Caco-2 (cell line): ENCODE measurements at regions not wholly inside any gene's neighbourhood (a gene's known extent, or its start where the extent isn't known, plus 50 kb on each side); places are given as distances from the start of the nearest gene placed in this dataset.

ENCODE experiments used
- BruUV-seq: library from RNA; stranded (reverse); fragments of 400-500 nt; replicated peaks from 2 replicates; lab custom pipeline; 2021; lab: Mats Ljungman, UMichigan
- CTCF ChIA-PET: fragments of 300-600 bp; sonication (Branson Sonifier 250); formaldehyde crosslinking; loops from one replicate; lab custom pipeline; 2022; ENCODE audit warnings: antibody characterized with exemption; lab: Charles Lee
- POLR2A ChIA-PET: fragments of 300-600 bp; sonication (Branson Sonifier 250); formaldehyde crosslinking; loops from one replicate; lab custom pipeline; 2022; ENCODE audit warnings: antibody characterized with exemption; lab: Charles Lee
- DNase-seq, 2 experiments: peaks; one replicate each; pipeline versions ENCODE4 v3.0.0 to v3.0.0-alpha.2; 2020 to 2022
- H3K27me3 ChIP-seq: replicated peaks from 2 replicates; pipeline ENCODE4 v1.6.0; 2011; ENCODE audit warnings: low read length; ENCODE audit not compliant: control insufficient read depth, insufficient read depth
- H3K36me3 ChIP-seq: 2 replicates; pipeline ENCODE4 v1.5.1; 2011; ENCODE audit warnings: low read length; ENCODE audit not compliant: control insufficient read depth, insufficient read depth
- H3K4me1 ChIP-seq: fragments of 250-450 bp; sonication (Bioruptor Pico); 2 replicates; pipeline ENCODE4 v1.5.1; 2020; ENCODE audit warnings: mild to moderate bottlenecking
- H3K4me3 ChIP-seq: 2 replicates; pipeline ENCODE4 v1.5.1; 2011; ENCODE audit warnings: low read depth, mild to moderate bottlenecking, control low read depth, low read length
- H3K9me3 ChIP-seq: fragments of 250-450 bp; sonication (Bioruptor Pico); 2 replicates; pipeline ENCODE4 v1.5.1; 2020; ENCODE audit warnings: mild to moderate bottlenecking, moderate library complexity
- H3K27ac Mint-ChIP-seq: one replicate; pipeline ENCODE4 v1.8.0; 2022; ENCODE audit warnings: mixed read lengths; ENCODE audit not compliant: unreplicated experiment
- H3K27me3 Mint-ChIP-seq: one replicate; pipeline ENCODE4 v1.8.0; 2022; ENCODE audit warnings: mixed read lengths; ENCODE audit not compliant: insufficient read depth, unreplicated experiment
- H3K36me3 Mint-ChIP-seq: one replicate; pipeline ENCODE4 v1.8.0; 2022; ENCODE audit warnings: mild to moderate bottlenecking, mixed read lengths; ENCODE audit not compliant: insufficient read depth, unreplicated experiment
- H3K4me1 Mint-ChIP-seq: one replicate; pipeline ENCODE4 v1.8.0; 2022; ENCODE audit warnings: low read depth, mixed read lengths; ENCODE audit not compliant: unreplicated experiment
- H3K4me3 Mint-ChIP-seq: one replicate; pipeline ENCODE4 v1.8.0; 2022; ENCODE audit warnings: mild to moderate bottlenecking, moderate library complexity, mixed read lengths; ENCODE audit not compliant: unreplicated experiment
- H3K9me3 Mint-ChIP-seq: one replicate; pipeline ENCODE4 v1.8.0; 2022; ENCODE audit warnings: mixed read lengths; ENCODE audit not compliant: unreplicated experiment
- intact Hi-C: fragments of 100-400 bp; cut with micrococcal nuclease; formaldehyde crosslinking; loops from one replicate; pipeline ENCODE4 v1.10.0; 2022; ENCODE audit not compliant: unreplicated experiment
- TF ChIP-seq, protein P1 (sequence below), 2 experiments: fragments of 200-600 bp in 1 of 2; IDR thresholded peaks; 1 replicate in 1 of 2; 2 replicates in 1 of 2; pipeline versions ENCODE4 v1.5.1 to v1.8.0; 2011 to 2022; ENCODE audit warnings: antibody characterized with exemption in 1 of 2, control low read depth in 1 of 2, inconsistent platforms in 1 of 2, low read depth in 1 of 2, low read length in 1 of 2, mild to moderate bottlenecking in 1 of 2, moderate library complexity in 1 of 2; ENCODE audit not compliant: insufficient read depth in 1 of 2, severe bottlenecking in 1 of 2, unreplicated experiment in 1 of 2

DNA sequence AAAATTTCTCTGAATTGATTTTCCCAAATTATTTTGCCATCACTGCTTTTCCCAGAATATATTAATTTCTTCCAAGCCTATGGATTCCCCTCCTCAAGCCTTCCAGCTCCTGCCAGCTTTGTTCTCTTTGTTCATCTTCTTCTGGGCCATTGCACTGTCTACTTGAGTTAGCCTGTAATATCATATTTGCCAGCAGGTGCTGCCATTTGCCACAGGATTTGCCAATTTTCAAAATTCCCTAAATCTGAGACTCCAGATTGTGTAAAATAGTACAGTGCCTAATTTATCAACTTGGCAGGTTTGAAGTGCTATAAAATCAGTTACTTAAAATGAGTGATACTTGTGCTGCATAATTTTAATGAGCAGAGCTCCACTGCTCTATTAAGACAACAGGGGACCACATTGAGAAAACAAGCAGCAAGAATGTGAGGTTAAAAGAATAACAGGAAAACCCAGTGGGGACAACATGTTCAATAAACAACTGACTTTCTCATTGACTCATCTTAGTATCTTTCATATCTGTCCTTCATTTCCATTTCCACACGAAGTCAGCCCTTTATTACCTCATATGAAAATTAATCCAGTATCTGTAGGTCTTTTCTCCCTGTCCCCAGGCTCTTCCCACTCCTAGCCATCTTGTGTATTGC is 84.6 kb upstream of the CCDC196 start:
- POLR2A ChIA-PET = no interaction called here
- no peaks in the 10 kb centered on the region for H3K36me3 ChIP-seq
- no peaks in the 10 kb centered on the region for H3K9me3 Mint-ChIP-seq
- peak in 1 of 2 experiments; percentile 4 for DNase-seq
- TF ChIP-seq, protein P1, sequence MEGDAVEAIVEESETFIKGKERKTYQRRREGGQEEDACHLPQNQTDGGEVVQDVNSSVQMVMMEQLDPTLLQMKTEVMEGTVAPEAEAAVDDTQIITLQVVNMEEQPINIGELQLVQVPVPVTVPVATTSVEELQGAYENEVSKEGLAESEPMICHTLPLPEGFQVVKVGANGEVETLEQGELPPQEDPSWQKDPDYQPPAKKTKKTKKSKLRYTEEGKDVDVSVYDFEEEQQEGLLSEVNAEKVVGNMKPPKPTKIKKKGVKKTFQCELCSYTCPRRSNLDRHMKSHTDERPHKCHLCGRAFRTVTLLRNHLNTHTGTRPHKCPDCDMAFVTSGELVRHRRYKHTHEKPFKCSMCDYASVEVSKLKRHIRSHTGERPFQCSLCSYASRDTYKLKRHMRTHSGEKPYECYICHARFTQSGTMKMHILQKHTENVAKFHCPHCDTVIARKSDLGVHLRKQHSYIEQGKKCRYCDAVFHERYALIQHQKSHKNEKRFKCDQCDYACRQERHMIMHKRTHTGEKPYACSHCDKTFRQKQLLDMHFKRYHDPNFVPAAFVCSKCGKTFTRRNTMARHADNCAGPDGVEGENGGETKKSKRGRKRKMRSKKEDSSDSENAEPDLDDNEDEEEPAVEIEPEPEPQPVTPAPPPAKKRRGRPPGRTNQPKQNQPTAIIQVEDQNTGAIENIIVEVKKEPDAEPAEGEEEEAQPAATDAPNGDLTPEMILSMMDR (IDR thresholded peaks at IDR 0.05; ENCODE audit: insufficient read depth in 1 of 2, low read depth in 1 of 2, low read length in 1 of 2, severe bottlenecking in 1 of 2, unreplicated experiment in 1 of 2) = peak; percentile 35 to 43
- no peak overlapping the region for H3K4me3 ChIP-seq
- no peaks in the 10 kb centered on the region for H3K36me3 Mint-ChIP-seq
- H3K4me1 Mint-ChIP-seq = no peaks in the 10 kb centered on the region
- intact Hi-C loops = loop anchor here (10.0 kb wide), 1 partner anchor 263 kb away; no protein-coding TSS in a partner anchor
- H3K4me1 ChIP-seq = no peaks in the 10 kb centered on the region
- no peaks in the 10 kb centered on the region for H3K27me3 Mint-ChIP-seq
- H3K27me3 ChIP-seq = no peaks in the 10 kb centered on the region
- CTCF ChIA-PET = no interaction called here
- BruUV-seq = no TSS peak
- H3K9me3 ChIP-seq = no peaks in the 10 kb centered on the region
- no peak overlapping the region for H3K27ac Mint-ChIP-seq
- H3K4me3 Mint-ChIP-seq = no peak overlapping the region

GRCh38 chr14:66403183-66403582 is 83.0 kb upstream of the CCDC196 start:
- Histone ChIP-seq H3K4me1 (no peaks in the 10 kb centered on the region), H3K9me3 (no peaks in the 10 kb centered on the region), H3K27me3 (no peaks in the 10 kb centered on the region), H3K4me3 (no peak overlapping the region), H3K36me3 (no peaks in the 10 kb centered on the region)
- CTCF ChIA-PET = interaction anchor here (1.0 to 1.4 kb wide), 3 partner anchors 40 to 90 kb away, joined by 3 to 59 read pairs (median 7); no protein-coding TSS in a partner anchor
- TF ChIP-seq, protein P1 (IDR thresholded peaks at IDR 0.05; ENCODE audit: insufficient read depth in 1 of 2, low read depth in 1 of 2, low read length in 1 of 2, severe bottlenecking in 1 of 2, unreplicated experiment in 1 of 2) = peak in 1 of 2 experiments; percentile 60
- POLR2A ChIA-PET = no interaction called here
- intact Hi-C loops = loop anchor here (1.0 to 10.0 kb wide), 2 partner anchors 44 to 262 kb away; no protein-coding TSS in a partner anchor
- H3K4me3 Mint-ChIP-seq = no peak overlapping the region
- no TSS peak for BruUV-seq
- H3K36me3 Mint-ChIP-seq = no peaks in the 10 kb centered on the region
- no peaks in the 10 kb centered on the region for H3K27me3 Mint-ChIP-seq
- DNase-seq = peak in 1 of 2 experiments; percentile 40
- no peaks in the 10 kb centered on the region for H3K4me1 Mint-ChIP-seq
- no peaks in the 10 kb centered on the region for H3K9me3 Mint-ChIP-seq
- no peak overlapping the region for H3K27ac Mint-ChIP-seq

- H3K9me3 Mint-ChIP-seq = no peaks in the 10 kb centered on the region
- H3K4me1 Mint-ChIP-seq = no peaks in the 10 kb centered on the region
- no peaks in the 10 kb centered on the region for H3K27me3 Mint-ChIP-seq
- no peaks in the 10 kb centered on the region for H3K36me3 Mint-ChIP-seq
- POLR2A ChIA-PET = no interaction called here
- no peak overlapping the region for H3K4me3 Mint-ChIP-seq
- no peak for DNase-seq
- CTCF ChIA-PET = no interaction called here
- no peak overlapping the region for H3K27ac Mint-ChIP-seq
- TF ChIP-seq, protein P1 (IDR thresholded peaks at IDR 0.05; ENCODE audit: insufficient read depth in 1 of 2, low read depth in 1 of 2, low read length in 1 of 2, severe bottlenecking in 1 of 2, unreplicated experiment in 1 of 2) = no peak
- no TSS peak for BruUV-seq
- Histone ChIP-seq H3K4me1 (no peaks in the 10 kb centered on the region), H3K9me3 (no peaks in the 10 kb centered on the region), H3K4me3 (no peak overlapping the region), H3K27me3 (no peaks in the 10 kb centered on the region), H3K36me3 (no peaks in the 10 kb centered on the region)
- intact Hi-C loops = loop anchor here (10.0 kb wide), 1 partner anchor 261 kb away; no protein-coding TSS in a partner anchor
These were observed 82.1 kb upstream of the CCDC196 start for GRCh38 chr14:66404051-66404545.
